ENCODE measurements at regions not wholly inside any gene's neighbourhood (a gene's known extent, or its start where the extent isn't known, plus 50 kb on each side); places are given as distances from the start of the nearest gene placed in this dataset.

DNA sequence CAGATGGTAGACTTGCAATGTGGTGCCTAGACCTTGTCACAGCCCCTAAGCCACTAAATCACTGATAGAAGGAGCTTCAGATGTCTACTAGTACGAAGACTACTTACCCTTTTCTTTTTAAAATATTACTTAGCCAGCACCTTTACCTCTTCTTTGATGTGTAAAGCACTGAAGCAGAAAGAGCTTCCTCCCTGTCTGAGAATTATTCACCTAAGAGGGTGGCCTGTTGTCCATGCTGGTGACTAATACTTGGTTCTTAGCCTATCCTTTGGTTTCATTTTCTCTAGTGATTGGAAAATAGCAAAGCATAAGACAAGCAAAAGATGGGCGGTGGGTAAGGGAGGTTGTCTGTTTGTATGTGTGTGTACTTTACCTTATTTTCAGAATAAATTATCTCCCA is 794.6 kb downstream of the TFAP2A start:
- H3K9ac ChIP-seq (ENCODE audit: insufficient read depth, low read depth, low read length), result no peak overlapping the region
- no TSS peak for BruUV-seq (replicated peaks)
- in situ Hi-C loops (cut with HindIII; ENCODE audit: extremely low pct_ligation_motif_present, low pct_unique_long_range_greater_than_20kb), result no loop called here
- no peak for DNase-seq (ENCODE audit: low spot score)
- H2AFZ ChIP-seq (ENCODE audit: low read length), result no peak overlapping the region
- no peaks in the 10 kb centered on the region for H4K20me1 ChIP-seq (ENCODE audit: insufficient read depth, low read length)
- no peak overlapping the region for H3K4me2 ChIP-seq (ENCODE audit: low read depth, low read length)
- no peak overlapping the region for H3K27ac ChIP-seq (ENCODE audit: extremely low read length, insufficient read depth, low read length)
- intact Hi-C loops (cut with micrococcal nuclease; ENCODE audit: unreplicated experiment), result no loop called here
- H3K79me2 ChIP-seq (ENCODE audit: insufficient read depth, low read length), result no peaks in the 10 kb centered on the region
- POLR2A ChIA-PET, result no interaction called here
- WGBS (ENCODE audit: low lambda C conversion rate), result 2% methylated on average over 2 of the region's 2 CpGs
- no peaks in the 10 kb centered on the region for H3K27me3 ChIP-seq (ENCODE audit: control insufficient read depth in 1 of 2, insufficient read depth in 2 of 2, low read length in 2 of 2)
- H3K4me3 ChIP-seq (replicated peaks in 1 of 3; ENCODE audit: insufficient read depth in 1 of 3, low read depth in 2 of 3, low read length in 3 of 3), result no peak overlapping the region
- H3K9me3 ChIP-seq (ENCODE audit: low read length), result peaks cover 60% of the 10 kb centered on the region
- FAIRE-seq, result no peak
- no peaks in the 10 kb centered on the region for H3K36me3 ChIP-seq (replicated peaks in 1 of 2; ENCODE audit: control insufficient read depth in 1 of 2, insufficient read depth in 2 of 2, low read length in 2 of 2)
- ATAC-seq, result no peak
- CTCF ChIA-PET (ENCODE audit: low intra/inter-chr PET ratio, low total read pairs), result no interaction called here
- TF ChIP-seq KDM4B (CRISPR knock-in tag; IDR thresholded peaks at IDR 0.05), result no peak
- no peak for TF ChIP-seq ZFP90 (CRISPR knock-in tag; IDR thresholded peaks at IDR 0.05; ENCODE audit: borderline replicate concordance)
- no peak for TF ChIP-seq TAF1 (CRISPR knock-in tag; IDR thresholded peaks at IDR 0.05)
- TF ChIP-seq NR3C1 (CRISPR knock-in tag; IDR thresholded peaks at IDR 0.05), result no peak
- no peak for TF ChIP-seq TRIM24 (CRISPR knock-in tag; IDR thresholded peaks at IDR 0.05)
- no peak for TF ChIP-seq ZNF567 (CRISPR knock-in tag; IDR thresholded peaks at IDR 0.05; ENCODE audit: borderline replicate concordance)
- no peak for TF ChIP-seq CHD2 (IDR thresholded peaks at IDR 0.05; ENCODE audit: low read depth, low read length)
- no peak for TF ChIP-seq NFKB2 (CRISPR knock-in tag; IDR thresholded peaks at IDR 0.05; ENCODE audit: borderline replicate concordance)
- no peak for TF ChIP-seq ADNP (CRISPR knock-in tag; IDR thresholded peaks at IDR 0.05)
- TF ChIP-seq, protein P1, sequence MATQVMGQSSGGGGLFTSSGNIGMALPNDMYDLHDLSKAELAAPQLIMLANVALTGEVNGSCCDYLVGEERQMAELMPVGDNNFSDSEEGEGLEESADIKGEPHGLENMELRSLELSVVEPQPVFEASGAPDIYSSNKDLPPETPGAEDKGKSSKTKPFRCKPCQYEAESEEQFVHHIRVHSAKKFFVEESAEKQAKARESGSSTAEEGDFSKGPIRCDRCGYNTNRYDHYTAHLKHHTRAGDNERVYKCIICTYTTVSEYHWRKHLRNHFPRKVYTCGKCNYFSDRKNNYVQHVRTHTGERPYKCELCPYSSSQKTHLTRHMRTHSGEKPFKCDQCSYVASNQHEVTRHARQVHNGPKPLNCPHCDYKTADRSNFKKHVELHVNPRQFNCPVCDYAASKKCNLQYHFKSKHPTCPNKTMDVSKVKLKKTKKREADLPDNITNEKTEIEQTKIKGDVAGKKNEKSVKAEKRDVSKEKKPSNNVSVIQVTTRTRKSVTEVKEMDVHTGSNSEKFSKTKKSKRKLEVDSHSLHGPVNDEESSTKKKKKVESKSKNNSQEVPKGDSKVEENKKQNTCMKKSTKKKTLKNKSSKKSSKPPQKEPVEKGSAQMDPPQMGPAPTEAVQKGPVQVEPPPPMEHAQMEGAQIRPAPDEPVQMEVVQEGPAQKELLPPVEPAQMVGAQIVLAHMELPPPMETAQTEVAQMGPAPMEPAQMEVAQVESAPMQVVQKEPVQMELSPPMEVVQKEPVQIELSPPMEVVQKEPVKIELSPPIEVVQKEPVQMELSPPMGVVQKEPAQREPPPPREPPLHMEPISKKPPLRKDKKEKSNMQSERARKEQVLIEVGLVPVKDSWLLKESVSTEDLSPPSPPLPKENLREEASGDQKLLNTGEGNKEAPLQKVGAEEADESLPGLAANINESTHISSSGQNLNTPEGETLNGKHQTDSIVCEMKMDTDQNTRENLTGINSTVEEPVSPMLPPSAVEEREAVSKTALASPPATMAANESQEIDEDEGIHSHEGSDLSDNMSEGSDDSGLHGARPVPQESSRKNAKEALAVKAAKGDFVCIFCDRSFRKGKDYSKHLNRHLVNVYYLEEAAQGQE (IDR thresholded peaks at IDR 0.05; ENCODE audit: borderline replicate concordance in 1 of 2, low read depth in 1 of 2, low read length in 2 of 2), result no peak
- no peak for TF ChIP-seq MIER2 (CRISPR knock-in tag; IDR thresholded peaks at IDR 0.05)
- H3K4me1 ChIP-seq (ENCODE audit: insufficient read depth, low read length), result no peaks in the 10 kb centered on the region

Data from HepG2 (cell line).